Rectal smooth muscle tissue (tissue), 1 donor: ENCODE measurements at regions not wholly inside any gene's neighbourhood (a gene's known extent, or its start where the extent isn't known, plus 50 kb on each side); places are given as distances from the start of the nearest gene placed in this dataset.

Experiments used
- H3K27ac ChIP-seq: one replicate; pipeline ENCODE4 v1.7.0; 2013; ENCODE audit warnings: low read depth, low read length, inconsistent platforms
- H3K27me3 ChIP-seq: one replicate; pipeline ENCODE4 v1.7.0; 2013; ENCODE audit warnings: low read length; ENCODE audit not compliant: control insufficient read depth, insufficient read depth
- H3K36me3 ChIP-seq: one replicate; pipeline ENCODE4 v1.7.0; 2013; ENCODE audit warnings: low read length; ENCODE audit not compliant: control insufficient read depth, insufficient read depth
- H3K4me1 ChIP-seq: one replicate; pipeline ENCODE4 v1.7.0; 2013; ENCODE audit warnings: low read length; ENCODE audit not compliant: control insufficient read depth, insufficient read depth
- H3K4me3 ChIP-seq: one replicate; pipeline ENCODE4 v1.7.0; 2013; ENCODE audit warnings: low read length
- H3K9ac ChIP-seq: one replicate; pipeline ENCODE4 v1.7.0; 2013; ENCODE audit warnings: low read length

DNA sequence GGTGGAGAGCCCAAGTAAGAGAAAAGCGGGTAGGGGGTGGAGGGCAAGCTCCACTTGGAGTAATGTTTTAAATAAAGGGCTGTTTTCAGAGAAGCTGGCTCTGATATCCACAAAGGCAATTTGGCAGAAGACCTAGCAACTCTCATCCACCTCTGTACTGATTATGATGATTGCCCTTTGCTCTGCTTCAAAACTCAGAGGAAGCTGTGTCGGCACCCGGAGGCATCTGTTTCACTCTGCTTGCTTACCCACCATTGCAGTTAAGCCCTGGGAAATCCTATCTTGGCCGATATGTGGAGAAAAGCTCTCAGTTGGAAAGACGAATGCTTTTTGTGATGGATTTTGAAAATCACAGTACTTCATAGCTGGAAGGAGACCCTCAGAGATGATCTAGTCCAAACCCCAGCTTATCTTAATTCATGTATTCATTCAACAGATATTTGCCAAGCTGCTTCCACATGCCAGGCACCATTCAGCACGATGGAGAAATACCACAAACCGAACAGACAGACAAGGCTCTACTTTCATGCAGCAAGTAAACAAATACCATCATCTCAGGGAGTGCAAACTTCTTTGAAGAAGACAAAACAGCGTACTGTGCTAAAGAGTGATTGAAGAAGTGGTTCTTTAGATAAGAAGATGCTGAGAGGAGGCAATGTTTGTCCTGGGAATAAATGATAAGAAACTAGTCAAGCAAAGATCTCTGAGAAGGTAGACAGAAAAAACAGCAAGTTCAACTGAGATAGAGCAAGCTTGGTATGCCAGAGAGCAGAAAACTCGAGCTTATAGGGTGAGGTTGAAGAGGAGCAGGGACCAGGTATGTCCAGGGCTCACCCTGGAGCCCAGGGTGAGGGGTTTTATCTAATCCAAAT lies 140.4 kb upstream of the SPDL1 start:
- H3K4me3 ChIP-seq = no peak overlapping the region
- H3K27me3 ChIP-seq = no peaks in the 10 kb centered on the region
- H3K36me3 ChIP-seq = no peaks in the 10 kb centered on the region
- H3K9ac ChIP-seq = no peak overlapping the region
- H3K4me1 ChIP-seq = peaks cover 13% of the 10 kb centered on the region
- H3K27ac ChIP-seq = peak overlapping the region; percentile 41

GRCh38 chr5:169442403-169442874 lies 141.1 kb upstream of the SPDL1 start:
- peaks cover 13% of the 10 kb centered on the region for H3K4me1 ChIP-seq
- H3K36me3 ChIP-seq = no peaks in the 10 kb centered on the region
- no peak overlapping the region for H3K4me3 ChIP-seq
- H3K27me3 ChIP-seq = no peaks in the 10 kb centered on the region
- no peak overlapping the region for H3K9ac ChIP-seq
- peak overlapping the region; percentile 41 for H3K27ac ChIP-seq

GRCh38 chr5:169440107-169440705 lies 139.3 kb upstream of the SLIT3 start:
- no peak overlapping the region for H3K4me3 ChIP-seq
- H3K36me3 ChIP-seq = no peaks in the 10 kb centered on the region
- H3K27me3 ChIP-seq = no peaks in the 10 kb centered on the region
- peaks cover 13% of the 10 kb centered on the region for H3K4me1 ChIP-seq
- no peak overlapping the region for H3K27ac ChIP-seq
- no peak overlapping the region for H3K9ac ChIP-seq

DNA sequence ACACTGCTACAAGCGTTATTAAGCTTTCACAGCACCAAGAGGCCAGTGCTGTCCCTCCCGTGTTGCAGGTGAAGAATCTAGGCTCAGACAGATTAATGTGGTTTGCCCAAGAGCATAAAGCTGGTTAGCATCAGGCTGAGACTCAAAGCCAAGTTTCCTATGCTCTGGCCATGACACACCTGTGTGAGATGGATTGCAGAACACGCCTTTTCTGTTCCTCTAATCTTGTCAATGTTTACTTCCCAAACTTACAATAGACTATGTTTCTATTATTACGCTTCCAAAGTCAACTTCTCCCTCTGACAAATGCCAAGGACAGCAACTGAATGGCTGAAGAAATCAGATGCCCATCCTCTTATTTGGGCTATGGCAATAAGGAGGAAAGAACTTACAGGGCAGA lies 138.4 kb upstream of the SLIT3 start:
- no peaks in the 10 kb centered on the region for H3K36me3 ChIP-seq
- H3K4me1 ChIP-seq = peaks cover 13% of the 10 kb centered on the region
- H3K27me3 ChIP-seq = no peaks in the 10 kb centered on the region
- no peak overlapping the region for H3K27ac ChIP-seq
- H3K9ac ChIP-seq = no peak overlapping the region
- H3K4me3 ChIP-seq = no peak overlapping the region

- Histone ChIP-seq H3K4me3 (no peak overlapping the region), H3K9ac (no peak overlapping the region), H3K27me3 (no peaks in the 10 kb centered on the region), H3K4me1 (peaks cover 3% of the 10 kb centered on the region), H3K36me3 (no peaks in the 10 kb centered on the region), H3K27ac (no peak overlapping the region)
Observed at GRCh38 chr5:169435506-169436229, 134.7 kb upstream of the SLIT3 start.

GRCh38 chr5:169433221-169433651 lies 132.3 kb upstream of the SLIT3 start:
- Histone ChIP-seq H3K9ac (no peak overlapping the region), H3K4me3 (no peak overlapping the region), H3K4me1 (no peaks in the 10 kb centered on the region), H3K27me3 (no peaks in the 10 kb centered on the region), H3K36me3 (no peaks in the 10 kb centered on the region), H3K27ac (no peak overlapping the region)

GRCh38 chr5:169431386-169431785 lies 130.4 kb upstream of the SLIT3 start:
- Histone ChIP-seq H3K9ac (no peak overlapping the region), H3K27me3 (no peaks in the 10 kb centered on the region), H3K27ac (no peak overlapping the region), H3K4me1 (no peaks in the 10 kb centered on the region), H3K36me3 (no peaks in the 10 kb centered on the region), H3K4me3 (no peak overlapping the region)

- H3K27ac ChIP-seq = no peak overlapping the region
- no peak overlapping the region for H3K4me3 ChIP-seq
- no peak overlapping the region for H3K9ac ChIP-seq
- H3K36me3 ChIP-seq = no peaks in the 10 kb centered on the region
- H3K4me1 ChIP-seq = no peaks in the 10 kb centered on the region
- H3K27me3 ChIP-seq = no peaks in the 10 kb centered on the region
Observed at GRCh38 chr5:169430671-169431070, 129.7 kb upstream of the SLIT3 start.

DNA sequence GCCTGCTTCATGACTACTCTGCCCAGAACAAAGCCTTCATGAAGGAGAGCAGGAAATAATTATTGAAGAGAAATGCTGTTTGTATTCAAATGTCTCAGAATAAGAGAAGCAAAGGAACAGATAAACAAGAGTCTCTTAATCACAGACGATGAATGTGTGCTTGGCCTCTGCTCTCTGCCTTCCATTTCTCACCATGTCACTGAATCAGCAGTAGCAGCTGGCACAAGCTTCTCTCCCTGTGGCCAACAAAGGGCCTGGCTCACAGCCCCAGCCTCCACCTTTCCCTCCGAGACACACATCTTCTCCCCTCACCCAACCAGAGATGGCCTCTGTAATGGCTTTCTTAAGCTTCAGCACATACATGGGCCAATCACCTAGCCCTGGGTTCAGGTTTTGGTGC lies 128.1 kb upstream of the SLIT3 start:
- Histone ChIP-seq H3K4me1 (peaks cover 2% of the 10 kb centered on the region), H3K9ac (no peak overlapping the region), H3K27me3 (no peaks in the 10 kb centered on the region), H3K4me3 (no peak overlapping the region), H3K36me3 (no peaks in the 10 kb centered on the region), H3K27ac (no peak overlapping the region)

- H3K4me1 ChIP-seq = peaks cover 2% of the 10 kb centered on the region
- no peaks in the 10 kb centered on the region for H3K27me3 ChIP-seq
- no peak overlapping the region for H3K4me3 ChIP-seq
- H3K9ac ChIP-seq = no peak overlapping the region
- H3K27ac ChIP-seq = no peak overlapping the region
- H3K36me3 ChIP-seq = no peaks in the 10 kb centered on the region
Observed at GRCh38 chr5:169426784-169427183, 125.8 kb upstream of the SLIT3 start.

DNA sequence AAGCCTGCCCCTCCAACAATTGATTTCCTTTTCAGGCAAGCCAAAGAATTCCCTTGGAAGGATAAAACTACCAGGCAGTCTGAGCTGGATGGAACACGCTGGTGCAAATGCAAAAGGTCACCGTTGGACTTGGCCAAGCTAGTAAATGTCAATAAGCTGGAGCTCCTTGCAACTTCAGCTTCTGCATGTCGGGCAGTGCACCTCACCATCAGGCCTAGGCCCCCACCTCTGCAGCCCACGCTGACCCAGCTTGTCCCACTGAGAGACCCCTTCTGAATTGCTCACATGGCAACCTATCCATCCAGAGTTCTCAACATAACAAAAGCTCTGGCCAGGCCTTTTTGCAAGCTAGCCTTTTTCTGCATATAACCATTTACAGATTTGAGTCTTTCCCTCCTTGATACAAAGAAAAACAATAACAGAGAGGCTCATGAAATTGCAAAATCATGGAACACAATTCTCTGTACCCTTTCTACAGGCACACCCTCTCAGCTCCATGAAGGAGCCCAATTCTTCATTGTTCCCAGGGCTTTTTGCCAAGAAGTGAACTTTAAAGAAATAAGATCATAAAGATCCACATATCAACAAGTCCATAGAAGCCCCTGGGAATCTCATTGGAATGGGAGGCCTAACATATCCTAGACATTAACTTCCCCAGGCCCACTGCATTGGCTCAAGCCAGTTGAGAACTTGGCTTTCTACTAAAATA lies 123.9 kb upstream of the SLIT3 start:
- Histone ChIP-seq H3K27me3 (no peaks in the 10 kb centered on the region), H3K36me3 (no peaks in the 10 kb centered on the region), H3K4me1 (peaks cover 2% of the 10 kb centered on the region), H3K4me3 (no peak overlapping the region), H3K27ac (no peak overlapping the region), H3K9ac (no peak overlapping the region)

DNA sequence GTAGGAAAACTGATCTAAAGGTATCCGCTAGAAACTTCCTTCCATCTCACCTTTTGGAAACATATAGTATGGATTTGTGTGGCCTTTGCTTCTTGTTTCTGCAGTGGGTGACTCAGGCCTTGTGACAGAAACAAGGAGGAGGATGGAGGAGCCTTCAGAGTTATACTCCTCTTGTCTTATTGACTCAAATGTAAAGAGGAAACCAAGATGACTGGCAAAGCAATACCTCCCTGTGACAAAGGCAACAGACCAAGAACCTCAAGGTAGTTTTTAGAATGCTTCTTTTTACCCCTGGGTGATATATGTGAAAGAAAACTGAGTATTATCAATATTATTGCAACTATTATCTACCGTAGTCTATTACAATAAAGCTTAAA lies 123.3 kb upstream of the SLIT3 start:
- H3K9ac ChIP-seq = no peak overlapping the region
- H3K4me3 ChIP-seq = no peak overlapping the region
- no peak overlapping the region for H3K27ac ChIP-seq
- H3K4me1 ChIP-seq = peaks cover 2% of the 10 kb centered on the region
- H3K27me3 ChIP-seq = no peaks in the 10 kb centered on the region
- no peaks in the 10 kb centered on the region for H3K36me3 ChIP-seq
